WTC11 (cell line): ENCODE measurements at regions not wholly inside any gene's neighbourhood (a gene's known extent, or its start where the extent isn't known, plus 50 kb on each side); places are given as distances from the start of the nearest gene placed in this dataset.

ENCODE experiments used
- ATAC-seq: fragments of 200-7000 bp; cut with Tn5 transposase; 2 replicates; pipeline ENCODE4 v1.10.0; 2021; ENCODE audit warnings: mild to moderate bottlenecking, moderate library complexity
- CTCF ChIA-PET: fragments of 300-600 bp; sonication (Branson Sonifier 250); formaldehyde crosslinking; loops from one replicate; lab custom pipeline; 2021; ENCODE audit warnings: antibody characterized with exemption; lab: Charles Lee
- POLR2A ChIA-PET: fragments of 350-600 bp; sonication (Branson Sonifier 250); formaldehyde crosslinking; loops from one replicate; lab custom pipeline; 2021; ENCODE audit warnings: antibody characterized with exemption; lab: Charles Lee
- DNase-seq: peaks from one replicate; pipeline ENCODE4 v3.0.0; 2021; ENCODE audit warnings: low spot score
- H3K27ac Mint-ChIP-seq: 2 replicates; pipeline ENCODE4 v1.8.0; 2021; ENCODE audit warnings: mixed read lengths
- H3K27me3 Mint-ChIP-seq: 2 replicates; pipeline ENCODE4 v1.8.0; 2021; ENCODE audit warnings: low read depth, mild to moderate bottlenecking, moderate library complexity, mixed read lengths
- H3K36me3 Mint-ChIP-seq: 2 replicates; pipeline ENCODE4 v1.8.0; 2021; ENCODE audit warnings: mixed read lengths
- H3K4me1 Mint-ChIP-seq: 2 replicates; pipeline ENCODE4 v1.8.0; 2022; ENCODE audit warnings: mixed read lengths
- H3K4me3 Mint-ChIP-seq: 2 replicates; pipeline ENCODE4 v1.8.0; 2021; ENCODE audit warnings: mild to moderate bottlenecking, moderate library complexity, mixed read lengths
- H3K9me3 Mint-ChIP-seq: 2 replicates; pipeline ENCODE4 v1.8.0; 2021; ENCODE audit warnings: mixed read lengths
- CTCF ChIP-seq: fragments of 200-600 bp; IDR thresholded peaks from 2 replicates; pipeline ENCODE4 v1.8.0; 2022; ENCODE audit warnings: antibody characterized with exemption
- E2F1 ChIP-seq: sonication (generic); formaldehyde crosslinking; IDR thresholded peaks from 2 replicates; pipeline ENCODE4 v1.8.0; 2022; ENCODE audit warnings: mild to moderate bottlenecking, missing genetic modification reagents
- FOXJ3 ChIP-seq: sonication (generic); formaldehyde crosslinking; IDR thresholded peaks from 2 replicates; pipeline ENCODE4 v1.9.0; 2021; ENCODE audit warnings: missing genetic modification reagents, mild to moderate bottlenecking, borderline replicate concordance
- GABPB1 ChIP-seq: sonication (generic); formaldehyde crosslinking; IDR thresholded peaks from 2 replicates; pipeline ENCODE4 v1.8.1; 2023; ENCODE audit warnings: mild to moderate bottlenecking, missing genetic modification reagents
- JAZF1 ChIP-seq: fragments of 250-450 bp; sonication (Bioruptor Pico); IDR thresholded peaks from 2 replicates; pipeline ENCODE4 v1.9.0; 2021; ENCODE audit warnings: moderate library complexity, mild to moderate bottlenecking, inconsistent platforms
- MLX ChIP-seq: sonication (generic); formaldehyde crosslinking; IDR thresholded peaks from 2 replicates; pipeline ENCODE4 v1.8.1; 2023; ENCODE audit warnings: mild to moderate bottlenecking, missing genetic modification reagents, moderate library complexity
- MXD4 ChIP-seq: fragments of 250-450 bp; sonication (Bioruptor Pico); IDR thresholded peaks from 2 replicates; pipeline ENCODE4 v1.8.0; 2021; ENCODE audit warnings: mild to moderate bottlenecking, moderate library complexity, borderline replicate concordance
- PRDM15 ChIP-seq: sonication (generic); formaldehyde crosslinking; IDR thresholded peaks from 2 replicates; pipeline ENCODE4 v1.8.0; 2022; ENCODE audit warnings: missing genetic modification reagents
- PREB ChIP-seq: sonication (generic); formaldehyde crosslinking; IDR thresholded peaks from 2 replicates; pipeline ENCODE4 v1.8.1; 2022; ENCODE audit warnings: mild to moderate bottlenecking, missing genetic modification reagents, moderate library complexity, borderline replicate concordance
- RORB ChIP-seq: fragments of 250-450 bp; sonication (Bioruptor Pico); IDR thresholded peaks from 2 replicates; pipeline ENCODE4 v1.9.0; 2021; ENCODE audit warnings: mild to moderate bottlenecking
- SMAD4 ChIP-seq: sonication (generic); formaldehyde crosslinking; IDR thresholded peaks from 2 replicates; pipeline ENCODE4 v1.8.0; 2022; ENCODE audit warnings: mild to moderate bottlenecking, missing genetic modification reagents
- SP1 ChIP-seq: sonication (generic); formaldehyde crosslinking; conservative IDR thresholded peaks from 2 replicates; pipeline ENCODE4 v1.8.1; 2022; ENCODE audit warnings: missing genetic modification reagents
- USF2 ChIP-seq: sonication (generic); formaldehyde crosslinking; IDR thresholded peaks from 2 replicates; pipeline ENCODE4 v1.8.1; 2023; ENCODE audit warnings: mild to moderate bottlenecking, missing genetic modification reagents, moderate library complexity
- ZNF121 ChIP-seq: sonication (generic); formaldehyde crosslinking; IDR thresholded peaks from 2 replicates; pipeline ENCODE4 v1.8.0; 2023; ENCODE audit warnings: missing genetic modification reagents
- ZNF232 ChIP-seq: sonication (generic); formaldehyde crosslinking; IDR thresholded peaks from 2 replicates; pipeline ENCODE4 v1.8.0; 2022; ENCODE audit warnings: mild to moderate bottlenecking, missing genetic modification reagents
- ZNF423 ChIP-seq: fragments of 250-450 bp; sonication (Bioruptor Pico); IDR thresholded peaks from 2 replicates; pipeline ENCODE4 v2.1.2; 2022; ENCODE audit warnings: mild to moderate bottlenecking, moderate library complexity
- ZNF425 ChIP-seq: fragments of 250-450 bp; sonication (Bioruptor Pico); conservative IDR thresholded peaks from 2 replicates; pipeline ENCODE4 v1.9.0; 2021; ENCODE audit warnings: mild to moderate bottlenecking
- ZNF671 ChIP-seq: fragments of 250-450 bp; sonication (Bioruptor Pico); IDR thresholded peaks from 2 replicates; pipeline ENCODE4 v1.8.0; 2021; ENCODE audit warnings: mild to moderate bottlenecking

- Mint-ChIP-seq H3K9me3 (peaks cover 88% of the 10 kb centered on the region), H3K4me3 (no peak overlapping the region), H3K4me1 (no peaks in the 10 kb centered on the region), H3K27me3 (peaks cover 24% of the 10 kb centered on the region), H3K27ac (no peak overlapping the region), H3K36me3 (peaks cover 73% of the 10 kb centered on the region)
- TF ChIP-seq MLX (CRISPR knock-in tag) = no peak
- no peak for TF ChIP-seq USF2 (CRISPR knock-in tag)
- TF ChIP-seq SMAD4 (CRISPR knock-in tag) = no peak
- TF ChIP-seq SP1 (CRISPR knock-in tag) = no peak
- no peak for TF ChIP-seq PREB (CRISPR knock-in tag)
- TF ChIP-seq PRDM15 (CRISPR knock-in tag) = no peak
- ChIA-PET POLR2A (no interaction called here), CTCF (no interaction called here)
- DNase-seq (no peak), ATAC-seq (no peak)
These were observed 292.3 kb downstream of the TMEM121 start for GRCh38 chr14:105818712-105819005.

GRCh38 chr14:105830171-105830570 is 303.8 kb downstream of the TMEM121 start:
- H3K4me3 Mint-ChIP-seq = no peak overlapping the region
- ATAC-seq = no peak
- ChIA-PET CTCF (no interaction called here), POLR2A (no interaction called here)
- H3K27ac Mint-ChIP-seq = no peak overlapping the region
- no peaks in the 10 kb centered on the region for H3K4me1 Mint-ChIP-seq
- TF ChIP-seq JAZF1 (no peak), RORB (CRISPR knock-in tag) (no peak), ZNF121 (CRISPR knock-in tag) (no peak), FOXJ3 (CRISPR knock-in tag) (no peak), MXD4 (CRISPR knock-in tag) (no peak), ZNF425 (CRISPR knock-in tag) (no peak), MLX (CRISPR knock-in tag) (no peak), CTCF (no peak), ZNF671 (CRISPR knock-in tag) (no peak), ZNF232 (CRISPR knock-in tag) (no peak), E2F1 (CRISPR knock-in tag) (no peak), GABPB1 (CRISPR knock-in tag) (no peak), ZNF423 (no peak)
- DNase-seq = no peak
- H3K27me3 Mint-ChIP-seq = peaks cover 4% of the 10 kb centered on the region
- H3K9me3 Mint-ChIP-seq = peaks cover 87% of the 10 kb centered on the region
- H3K36me3 Mint-ChIP-seq = peaks cover 77% of the 10 kb centered on the region
